Cerebellar nuclear complex (tissue), 1 donor: ENCODE measurements at regions not wholly inside any gene's neighbourhood (a gene's known extent, or its start where the extent isn't known, plus 50 kb on each side); places are given as distances from the start of the nearest gene placed in this dataset.

Source experiments
- DNase-seq, 2 experiments: peaks; one replicate each; lab custom pipeline; 2025; lab: John Stamatoyannopoulos, UW

DNA sequence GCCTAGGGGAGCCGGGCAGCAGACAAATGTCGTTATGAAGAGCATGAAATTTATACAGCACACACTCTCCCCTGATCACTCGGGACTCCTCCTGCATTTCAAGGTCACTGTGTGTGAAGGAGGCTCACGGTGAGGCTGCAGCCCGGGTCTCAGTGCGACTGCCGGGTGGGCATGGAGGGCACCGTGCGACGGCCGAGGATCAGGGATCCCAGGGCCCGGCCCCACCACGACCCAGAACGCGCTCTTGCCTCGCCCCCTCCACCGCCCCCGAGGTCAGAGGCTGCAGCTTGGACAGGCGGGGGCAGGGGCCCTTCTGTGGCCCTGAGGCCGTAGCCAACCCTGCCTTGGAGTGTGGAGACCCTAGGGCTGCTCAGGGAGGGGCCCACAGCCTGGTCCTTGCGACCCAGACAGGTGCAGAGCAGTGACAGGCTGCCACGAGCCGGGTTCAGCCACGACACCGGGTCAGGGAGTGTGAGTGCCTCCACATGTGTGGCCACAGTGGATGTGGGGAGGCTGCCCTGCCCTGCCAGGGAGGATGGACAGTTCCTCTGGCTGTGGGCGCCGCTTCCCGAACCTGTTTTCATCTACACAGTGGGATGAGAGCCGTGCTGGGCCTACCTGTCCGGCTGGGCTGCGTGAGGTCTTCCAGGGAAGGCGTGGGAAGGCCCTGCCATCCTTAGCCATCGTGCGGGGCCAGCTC, 89.3 kb upstream of the NKX1-1 start:
- DNase-seq: no peak

DNA sequence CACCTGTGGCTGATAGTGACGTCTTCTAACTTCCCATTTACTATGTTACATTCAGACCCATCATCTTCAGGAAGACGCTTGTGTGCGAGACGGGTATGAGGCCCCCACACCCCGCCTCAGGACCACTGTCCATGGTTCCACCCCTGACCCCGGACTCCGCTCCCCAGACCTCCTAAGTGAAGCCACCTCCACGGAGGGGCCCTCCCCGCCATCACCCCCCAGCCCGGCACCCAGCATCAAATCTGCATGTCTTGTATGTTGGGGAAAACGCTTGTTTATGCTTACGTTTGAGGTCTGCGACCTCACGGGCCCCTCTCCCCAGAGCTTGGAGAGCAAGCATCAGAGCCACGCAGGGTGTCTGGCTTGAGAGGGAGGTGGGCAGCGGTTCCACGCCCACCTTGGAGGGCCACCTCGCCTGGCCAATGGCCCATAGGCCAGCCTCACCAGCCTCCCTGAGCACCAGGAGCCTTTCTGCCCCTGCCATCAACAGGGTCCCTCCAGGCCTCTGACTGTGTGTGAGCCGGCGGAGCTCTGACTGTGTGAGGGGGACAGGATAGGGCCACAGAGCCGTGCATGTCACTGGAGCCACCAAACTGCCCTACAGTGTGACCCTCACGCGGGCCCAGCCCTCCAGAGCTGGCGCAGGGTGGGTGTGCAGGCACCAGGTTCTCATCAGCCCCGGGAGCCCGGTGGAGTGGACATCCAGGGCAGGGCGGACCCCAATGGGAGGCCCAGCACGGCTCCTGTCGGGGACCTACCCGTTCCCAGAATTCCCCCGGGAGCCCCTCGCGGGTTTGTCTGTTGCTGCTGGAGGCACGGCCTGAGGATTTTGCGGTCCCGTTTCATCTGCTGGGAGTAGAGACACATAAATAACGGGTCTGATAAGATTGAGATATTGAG, 88.4 kb upstream of the NKX1-1 start:
- DNase-seq: no peak

DNA sequence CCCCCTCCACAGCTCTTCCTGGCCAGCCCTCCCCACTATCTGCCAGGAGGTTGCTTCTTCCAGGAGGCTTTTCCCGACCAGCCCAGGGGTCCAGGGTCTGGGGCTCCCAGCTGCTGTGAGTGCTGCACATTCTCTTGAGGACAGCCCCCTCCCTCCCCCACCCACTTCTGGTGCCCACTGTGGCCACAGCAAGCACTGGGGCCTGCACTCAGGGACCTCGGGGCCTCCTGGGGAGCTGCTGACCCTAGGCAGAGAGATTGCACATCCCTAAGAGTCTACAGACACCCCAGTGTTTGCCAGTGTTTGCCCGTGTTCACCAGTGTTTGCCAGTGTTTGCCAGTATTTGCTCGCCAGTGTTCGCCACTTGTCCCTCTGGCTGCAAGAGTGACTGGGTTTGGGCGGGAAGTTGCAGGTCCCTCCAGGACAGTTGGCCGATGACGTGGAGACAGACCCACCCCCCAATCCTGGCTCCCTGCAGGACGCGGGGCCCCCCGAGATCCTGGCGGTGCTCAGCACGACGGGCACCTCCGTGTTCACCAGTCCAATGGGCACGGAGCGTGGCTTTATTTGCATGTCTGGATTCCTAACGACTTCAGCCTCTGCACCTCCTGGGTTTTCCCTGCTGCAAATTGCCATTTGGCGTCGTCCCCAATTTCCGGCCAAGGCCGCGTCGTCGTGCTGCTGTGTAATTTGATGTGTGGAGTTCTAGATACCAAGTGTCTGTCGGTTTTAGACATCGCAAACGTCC, 87.5 kb upstream of the NKX1-1 start:
- DNase-seq: no peak

DNA sequence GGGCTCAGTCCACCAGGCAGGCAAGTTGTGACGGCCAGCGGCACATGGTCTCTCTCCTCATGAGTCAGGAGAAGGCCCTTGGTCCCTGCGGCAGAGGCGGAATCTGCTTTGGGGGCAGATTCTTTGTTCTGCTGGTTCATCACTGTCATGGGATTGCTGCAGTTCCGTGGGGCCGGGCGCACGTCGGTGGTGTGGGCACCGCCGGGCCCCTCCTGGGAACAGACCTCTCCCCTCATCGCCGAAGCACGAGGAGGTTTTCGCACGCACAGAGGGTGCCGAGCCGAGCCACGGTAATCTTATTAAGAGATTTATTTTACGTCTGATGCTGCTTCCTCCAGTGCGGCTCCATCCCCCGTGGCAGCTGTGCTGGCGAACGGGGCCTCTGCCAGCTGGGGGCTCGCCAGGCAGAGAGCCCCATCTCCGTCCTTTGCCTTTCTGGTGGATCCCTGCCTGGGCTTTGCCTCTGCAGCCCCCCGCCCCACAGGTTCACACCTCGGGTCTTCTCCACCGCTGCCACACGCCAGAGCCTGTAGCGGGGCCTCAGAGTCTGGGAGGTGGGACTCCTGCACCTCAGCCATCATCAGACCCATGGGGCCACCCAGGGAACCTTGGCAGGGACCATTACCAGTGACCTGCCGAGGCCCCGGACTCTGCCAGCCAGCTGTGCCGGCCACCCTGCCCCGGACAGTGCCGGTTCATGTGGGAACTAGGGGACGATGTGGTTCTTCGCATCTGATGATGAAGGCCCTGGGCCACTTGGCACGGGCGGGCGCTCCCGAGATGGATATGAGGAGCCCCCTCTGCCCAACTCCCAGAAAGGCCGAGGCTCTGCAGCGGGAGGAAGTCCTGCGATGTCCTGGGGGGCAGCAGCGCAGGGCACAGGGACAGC, 86.7 kb upstream of the NKX1-1 start:
- no peak for DNase-seq

DNA sequence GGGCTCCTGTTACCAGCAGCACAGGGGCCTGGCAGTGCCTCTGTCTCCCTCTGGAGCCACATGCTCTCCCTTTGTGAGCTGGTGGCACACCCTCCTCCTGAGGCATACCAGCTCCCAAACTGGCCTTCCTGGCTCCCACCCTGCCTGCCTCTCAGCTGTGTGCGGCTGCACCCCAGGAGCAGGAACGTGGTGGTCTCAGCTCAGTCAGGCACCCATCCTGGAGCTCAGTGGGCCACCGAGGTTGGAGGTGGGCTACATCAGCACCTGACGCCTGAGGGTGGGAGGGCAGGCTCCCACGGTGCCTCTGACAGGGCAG, 85.9 kb upstream of the NKX1-1 start:
- DNase-seq: no peak

DNA sequence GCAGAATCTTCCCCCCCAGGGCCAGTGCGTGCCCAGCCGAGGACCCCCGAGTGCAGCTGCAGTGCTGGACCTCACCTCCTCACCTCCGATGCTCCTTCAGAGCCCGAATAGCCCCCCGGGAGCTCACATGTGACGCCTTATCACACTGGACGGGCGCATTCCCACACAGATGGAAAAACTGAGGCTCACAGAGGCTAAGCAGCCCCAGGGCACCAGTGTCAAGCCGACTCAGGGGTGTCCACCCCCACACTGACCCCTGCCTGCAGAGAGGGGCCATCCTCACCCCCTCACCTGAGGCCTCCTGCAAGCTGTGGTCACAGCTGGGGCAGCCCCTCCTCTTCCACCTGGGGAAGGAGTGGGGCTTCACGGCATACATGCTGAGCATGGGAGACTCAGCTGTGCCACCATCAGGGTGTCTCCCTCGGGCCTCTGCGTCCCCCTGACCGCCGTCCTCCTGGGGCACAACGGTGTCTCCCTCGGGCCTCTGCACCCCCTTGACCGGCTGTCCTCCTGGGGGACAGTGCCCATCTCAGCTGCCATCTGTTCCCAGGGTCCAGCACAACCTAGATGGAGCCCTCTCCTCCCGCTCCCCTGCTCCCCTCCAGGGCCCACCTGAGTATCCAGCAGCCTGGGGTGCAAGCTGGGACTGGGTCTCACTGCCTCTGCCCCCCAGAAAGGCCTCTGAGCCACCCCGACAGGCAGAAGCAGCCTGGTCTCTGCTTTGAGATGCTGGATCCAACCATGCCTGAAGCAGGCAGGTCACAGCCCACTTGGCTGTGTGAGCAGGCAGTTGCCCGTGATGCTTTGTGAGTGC, 85.3 kb upstream of the NKX1-1 start:
- DNase-seq: no peak

DNA sequence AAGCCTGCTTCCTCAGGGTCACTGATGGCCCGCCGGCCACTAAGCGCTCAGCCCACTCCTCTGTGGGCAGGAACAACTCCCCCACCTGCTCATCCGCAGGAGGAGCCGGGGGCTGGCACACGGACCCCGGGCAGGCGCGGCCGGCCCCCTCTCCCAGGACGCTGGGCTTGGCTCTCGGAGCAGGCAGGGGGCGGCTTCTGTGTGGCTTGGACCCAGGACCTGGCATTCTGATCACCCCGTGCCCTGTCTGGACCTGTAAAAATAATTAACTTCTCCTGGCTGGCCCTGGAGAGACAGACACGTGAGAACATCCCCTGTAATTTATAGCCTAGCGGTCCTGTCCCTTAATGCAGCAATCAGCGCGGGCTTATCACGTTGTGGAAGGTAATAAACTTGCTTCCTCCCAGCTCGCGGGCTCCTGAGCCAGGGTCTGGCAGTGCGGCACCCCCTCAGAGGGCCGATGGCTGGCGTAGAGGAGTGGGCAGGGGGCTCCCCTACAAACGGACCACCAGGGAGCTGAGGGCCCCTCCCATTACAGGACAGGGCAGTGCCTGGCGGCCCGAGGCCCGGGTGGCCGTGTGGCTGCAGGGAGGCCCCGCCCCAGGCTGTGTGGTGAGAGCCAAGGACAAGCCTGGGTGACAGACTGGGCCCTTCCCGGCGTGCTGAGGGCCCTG, 84.5 kb upstream of the NKX1-1 start:
- no peak for DNase-seq

DNA sequence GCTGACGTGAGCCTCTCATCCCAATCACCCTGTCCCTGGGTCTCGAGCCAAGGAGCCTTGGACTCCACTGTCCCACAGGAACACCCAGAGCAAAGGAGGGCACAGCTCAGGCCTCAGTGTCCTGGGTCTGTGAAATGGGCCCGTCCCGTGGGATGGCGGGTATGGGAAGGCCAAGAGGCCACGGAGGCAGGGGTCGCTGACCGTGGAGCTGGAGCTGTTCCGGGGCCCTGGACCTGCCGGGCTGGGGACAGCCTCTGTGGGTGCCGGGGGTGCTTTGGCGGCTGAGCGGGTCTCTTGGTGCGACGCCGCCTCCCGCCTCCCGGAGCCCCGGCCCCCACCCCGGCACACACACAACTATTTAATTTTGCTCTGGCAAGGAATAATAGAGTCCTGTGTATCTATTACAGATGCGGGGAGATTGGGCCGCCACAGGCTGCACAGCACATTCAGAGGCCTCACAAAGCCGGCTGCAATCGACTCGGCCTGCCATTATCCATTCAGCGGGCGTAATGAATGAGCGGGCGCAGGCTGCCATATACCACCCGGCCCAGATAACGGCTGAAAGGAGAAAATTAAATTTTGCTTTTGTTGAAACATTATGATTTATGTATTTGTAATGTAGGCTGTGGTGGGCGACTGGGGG, 83.9 kb upstream of the NKX1-1 start:
- no peak for DNase-seq

DNA sequence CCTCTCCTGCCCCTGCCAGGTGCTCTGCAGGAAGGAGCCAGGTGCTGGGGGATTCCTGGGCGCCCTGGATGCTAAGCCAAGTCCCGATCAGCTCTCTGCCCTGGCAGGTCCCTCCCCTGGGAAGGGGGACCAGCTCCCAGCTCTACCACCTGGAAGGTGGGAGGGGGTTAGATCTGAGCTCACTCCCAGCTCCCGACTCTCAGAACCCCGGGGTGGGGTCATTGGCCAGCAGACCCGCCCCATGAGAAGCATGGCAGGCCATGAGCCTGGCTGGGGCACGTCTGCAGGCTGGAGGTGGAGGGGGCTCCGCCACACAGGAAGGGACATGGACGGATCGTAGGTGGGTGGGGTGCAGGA, 83.4 kb upstream of the NKX1-1 start:
- no peak for DNase-seq

DNA sequence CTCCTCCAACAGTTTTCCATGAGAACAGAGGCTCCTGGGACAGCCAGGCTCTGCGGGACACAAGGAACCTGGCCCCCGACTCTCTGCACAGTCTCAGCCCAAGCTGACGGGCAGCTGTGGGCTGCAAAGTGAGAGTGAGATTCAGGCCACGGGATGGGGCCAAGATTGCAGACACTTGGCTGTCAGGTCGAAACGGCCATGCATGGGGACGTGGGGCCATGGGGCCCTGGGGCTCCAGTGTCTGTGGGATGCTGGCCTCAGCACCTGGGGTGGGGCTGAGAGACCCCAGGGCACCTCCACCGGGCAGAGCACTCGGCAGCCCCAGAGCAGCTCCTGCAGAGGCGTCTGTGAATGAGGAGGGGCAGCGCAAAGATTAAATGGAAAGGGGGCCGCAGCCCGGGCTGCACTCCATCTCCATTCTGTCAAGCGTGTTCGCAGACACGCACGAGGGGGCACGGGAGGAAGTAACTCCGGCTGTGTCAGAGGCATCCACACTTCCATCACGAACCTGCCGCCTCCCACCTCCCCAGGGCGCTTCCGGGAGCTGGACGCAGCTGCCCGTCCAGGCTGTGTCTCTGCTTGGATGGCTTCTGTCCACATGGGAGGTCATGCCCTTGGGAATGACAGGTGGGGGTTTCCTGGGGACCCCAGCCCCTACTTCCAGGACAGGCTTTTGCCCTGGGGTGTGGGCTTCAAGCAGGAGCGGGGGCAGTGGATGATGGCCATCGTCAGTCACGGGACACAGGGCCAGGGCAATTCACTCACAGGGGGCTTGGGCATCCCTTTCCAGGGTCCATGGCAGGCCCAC, 82.8 kb upstream of the NKX1-1 start:
- DNase-seq: no peak

DNA sequence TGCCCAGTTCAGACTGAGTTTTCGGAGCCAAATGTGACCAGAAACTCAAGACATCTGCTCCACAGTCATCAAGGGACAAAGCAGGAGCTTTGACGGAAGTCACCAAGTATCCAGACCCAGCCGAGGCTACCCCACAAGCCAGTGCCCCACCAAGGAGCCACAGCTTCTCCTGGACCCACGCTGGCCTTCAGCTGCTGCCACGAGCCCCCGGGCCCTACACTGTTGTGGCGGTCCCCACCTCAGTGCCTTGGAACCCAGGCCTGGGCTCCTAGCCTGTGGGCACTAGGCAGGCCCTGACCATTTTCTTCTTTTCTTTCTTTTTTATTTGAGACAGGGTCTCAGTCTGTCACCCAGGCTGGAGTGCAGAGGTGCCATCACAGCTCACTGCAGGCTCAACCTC, 82.1 kb upstream of the NKX1-1 start:
- no peak for DNase-seq

DNA sequence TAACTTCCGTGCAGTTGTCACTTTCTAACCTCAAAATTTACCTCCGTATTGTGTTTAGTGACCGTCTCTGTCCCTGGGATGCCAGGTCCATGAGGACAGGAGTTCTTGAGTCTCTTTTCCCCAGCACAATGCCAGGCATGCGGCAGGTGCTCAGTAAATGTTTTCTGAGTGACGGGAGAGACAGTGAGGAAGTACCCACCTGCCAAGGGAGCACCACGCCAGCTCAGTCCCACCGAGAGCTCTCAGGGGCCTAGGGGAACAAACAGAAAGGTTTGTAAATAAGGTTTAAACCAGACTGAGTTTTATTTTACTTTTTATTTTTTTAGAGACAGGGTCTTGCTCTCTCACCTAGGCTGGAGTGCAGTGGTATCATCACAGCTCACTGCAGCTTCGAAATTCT, 81.5 kb upstream of the NKX1-1 start:
- no peak for DNase-seq

DNA sequence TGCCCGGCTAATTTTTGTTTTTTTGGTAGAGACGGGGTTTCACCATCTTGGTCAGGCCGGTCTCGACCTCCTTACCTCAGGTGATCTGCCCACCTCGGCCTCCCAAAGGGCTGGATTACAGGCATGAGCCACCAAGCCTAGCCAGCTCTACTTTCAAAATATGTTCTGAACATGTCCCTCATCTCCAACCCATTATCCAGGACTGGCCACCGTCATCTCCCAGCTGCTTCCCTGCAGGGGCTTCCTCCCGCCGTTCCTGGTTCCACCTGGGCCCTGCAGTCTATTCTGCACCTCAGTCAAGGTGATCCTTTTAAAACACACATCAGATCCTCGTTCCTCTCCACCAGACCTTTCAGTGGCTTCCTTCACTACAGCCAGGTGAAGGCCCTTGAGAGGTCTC, 80.9 kb upstream of the NKX1-1 start:
- DNase-seq: no peak

DNA sequence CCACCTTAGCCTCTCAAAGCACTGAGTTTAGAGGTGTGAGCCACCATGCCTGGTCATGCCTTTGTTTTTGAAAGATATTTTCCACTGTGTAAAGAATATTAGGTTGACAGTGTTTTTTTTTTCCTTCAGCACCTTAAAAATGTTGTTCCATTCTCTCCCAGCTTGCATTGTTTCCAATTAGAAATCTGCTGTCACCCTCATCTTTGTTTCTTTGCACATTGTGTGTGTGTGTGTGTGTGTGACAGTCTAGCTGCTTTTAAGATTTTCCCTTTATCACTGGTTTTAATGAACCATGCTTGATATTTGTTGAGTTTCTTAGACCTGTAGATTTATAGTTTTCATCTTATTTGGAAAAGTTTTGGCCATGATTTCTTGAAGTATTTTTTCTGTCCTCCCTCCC, 79.0 kb upstream of the NKX1-1 start:
- DNase-seq: no peak

DNA sequence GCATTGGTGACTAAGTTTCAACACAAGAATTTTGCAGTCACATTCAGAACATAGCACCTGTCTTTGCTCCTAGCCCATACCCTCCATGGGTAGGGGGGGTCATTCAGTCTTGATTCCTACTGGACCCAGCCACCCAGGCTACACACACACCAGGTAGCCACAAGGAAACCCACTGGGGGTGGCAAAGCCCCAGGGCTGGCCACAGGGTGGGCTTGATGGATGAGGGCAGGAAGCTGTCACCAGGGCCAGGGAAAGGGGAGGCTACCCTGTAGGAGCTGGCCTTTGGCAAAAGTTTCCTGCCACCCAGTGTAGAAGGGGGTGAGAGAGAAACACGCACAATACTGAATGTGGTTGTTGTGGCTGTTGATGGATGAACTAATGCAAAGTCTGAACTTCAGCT, 74.5 kb upstream of the NKX1-1 start:
- no peak for DNase-seq

DNA sequence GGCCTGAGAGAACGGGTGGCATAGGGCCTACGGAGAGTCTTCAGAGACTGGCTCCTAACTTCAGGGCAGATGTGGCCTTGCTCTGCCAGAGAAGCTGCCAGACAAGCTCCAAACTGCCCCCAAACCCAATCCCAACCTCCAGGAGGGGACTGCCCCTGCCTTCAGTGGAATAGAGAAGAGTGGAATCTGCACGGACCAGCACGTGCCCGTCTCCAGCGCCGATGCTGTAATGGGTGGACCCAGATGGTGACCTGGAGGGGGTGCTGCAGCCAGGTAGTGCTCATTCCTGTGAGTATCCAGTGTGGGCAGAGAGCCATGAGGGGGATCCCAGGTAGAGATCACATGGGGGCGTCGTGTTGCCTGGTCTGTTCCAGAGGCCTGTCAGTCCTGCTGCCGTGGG, 73.2 kb upstream of the NKX1-1 start:
- no peak for DNase-seq

DNA sequence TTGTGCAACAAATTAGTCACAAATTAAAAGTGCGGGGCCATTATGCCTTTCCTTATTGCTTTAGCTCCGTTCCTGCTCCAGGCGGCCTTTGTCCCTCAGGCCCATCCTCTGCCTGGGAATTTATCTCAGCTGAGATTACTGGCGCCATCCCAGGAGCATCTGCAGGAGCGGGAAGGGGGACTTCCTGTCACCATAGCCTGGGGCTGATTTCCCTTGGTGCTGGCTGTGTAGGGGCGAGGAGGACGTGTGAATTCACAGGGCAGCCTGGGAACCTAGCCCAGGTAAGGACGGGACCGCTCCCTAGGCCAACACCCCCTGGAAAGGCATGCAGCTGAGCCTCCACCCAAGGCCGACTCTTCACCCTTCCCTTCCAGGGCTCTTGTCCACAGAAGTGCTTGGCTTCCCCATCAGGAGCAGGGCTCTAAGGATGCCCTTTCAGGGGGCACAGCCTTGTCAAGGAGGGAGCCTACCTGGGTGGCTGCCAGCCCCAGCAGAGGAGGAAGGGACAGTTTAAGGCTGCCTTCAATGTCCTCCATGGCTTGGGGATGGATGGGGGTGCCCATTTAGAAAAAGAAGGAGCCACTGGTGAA, 72.6 kb upstream of the NKX1-1 start:
- DNase-seq: no peak

DNA sequence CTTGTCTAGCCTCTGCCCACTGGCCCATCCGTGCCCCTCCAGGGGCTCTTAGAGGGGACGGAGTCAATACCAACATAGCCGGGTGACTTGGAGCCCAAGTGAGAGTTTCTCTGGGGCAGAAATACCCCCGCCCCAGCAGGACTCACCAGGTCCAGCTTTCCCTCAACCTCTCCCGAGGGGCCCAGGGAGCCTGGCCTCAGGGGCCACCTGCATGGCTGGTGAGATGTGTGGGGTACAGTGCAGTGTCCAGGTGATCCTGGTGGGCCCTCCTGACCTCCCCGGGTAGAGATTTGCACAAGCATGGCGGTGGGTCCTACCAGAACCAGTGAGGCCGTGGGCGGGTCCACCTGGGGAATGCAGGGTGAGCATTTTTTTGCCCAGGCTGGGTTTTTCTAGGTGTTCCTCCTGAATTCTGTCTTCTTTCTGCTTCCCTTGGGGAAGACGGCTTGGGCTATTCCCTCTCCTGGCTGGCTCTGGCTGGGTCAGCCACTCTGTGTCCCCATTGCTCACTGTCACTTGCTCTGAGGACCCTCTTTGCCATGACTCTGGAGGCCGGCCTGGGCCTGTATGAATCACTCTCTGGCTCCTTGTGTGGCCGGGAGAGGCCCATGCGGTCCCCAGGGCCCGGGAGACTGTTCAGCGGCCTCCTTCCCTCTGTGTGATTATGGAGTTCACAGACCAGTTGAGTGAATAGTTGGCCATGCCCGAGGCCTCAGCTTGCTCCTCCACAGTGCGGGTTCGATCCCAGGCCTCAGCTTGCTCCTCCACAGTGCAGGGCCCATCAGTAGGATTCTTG, 71.0 kb upstream of the NKX1-1 start:
- no peak for DNase-seq
